AG04450 (cell line): ENCODE measurements at regions not wholly inside any gene's neighbourhood (a gene's known extent, or its start where the extent isn't known, plus 50 kb on each side); places are given as distances from the start of the nearest gene placed in this dataset.
A peak's percentile ranks its signal among the peaks of the same experiment; 100 is the strongest.
"Not testable (repeated sequence)": the region's sequence is repeated elsewhere in the genome, so short reads cannot be mapped to it uniquely, and the experiment has no call there.

Experiments used
- CTCF ChIA-PET: fragments of 300-600, 350-600 bp; formaldehyde crosslinking; extraction: SDS; loops from one replicate; lab custom pipeline; 2022; ENCODE audit warnings: antibody characterized with exemption, inconsistent platforms; lab: Charles Lee
- POLR2A ChIA-PET: fragments of 350-600 bp; formaldehyde crosslinking; extraction: SDS; loops from one replicate; lab custom pipeline; 2021; ENCODE audit warnings: antibody characterized with exemption, inconsistent platforms; lab: Yijun Ruan, JAX
- DNase-seq: peaks from one replicate; pipeline ENCODE4 v3.0.0-alpha.2; 2011; ENCODE audit warnings: low read depth, low spot score
- H3K27ac ChIP-seq: one replicate; pipeline ENCODE4 v1.5.1; 2012; ENCODE audit warnings: low read depth, low read length, control low read depth
- H3K27me3 ChIP-seq: one replicate; pipeline ENCODE4 v1.6.0; 2012; ENCODE audit warnings: low read length; ENCODE audit not compliant: control insufficient read depth, insufficient read depth
- H3K4me3 ChIP-seq: 2 replicates; pipeline ENCODE4 v1.5.1; 2011; ENCODE audit warnings: mild to moderate bottlenecking, low read depth, low read length, control low read depth
- H3K9me3 ChIP-seq: 2 replicates; pipeline ENCODE4 v1.5.1; 2012; ENCODE audit warnings: low read length; ENCODE audit not compliant: control insufficient read depth, insufficient read depth
- TF ChIP-seq, protein P1 (sequence below): IDR thresholded peaks from 2 replicates; pipeline ENCODE4 v1.5.1; 2011; ENCODE audit warnings: low read depth, low read length, control low read depth, inconsistent platforms

DNA sequence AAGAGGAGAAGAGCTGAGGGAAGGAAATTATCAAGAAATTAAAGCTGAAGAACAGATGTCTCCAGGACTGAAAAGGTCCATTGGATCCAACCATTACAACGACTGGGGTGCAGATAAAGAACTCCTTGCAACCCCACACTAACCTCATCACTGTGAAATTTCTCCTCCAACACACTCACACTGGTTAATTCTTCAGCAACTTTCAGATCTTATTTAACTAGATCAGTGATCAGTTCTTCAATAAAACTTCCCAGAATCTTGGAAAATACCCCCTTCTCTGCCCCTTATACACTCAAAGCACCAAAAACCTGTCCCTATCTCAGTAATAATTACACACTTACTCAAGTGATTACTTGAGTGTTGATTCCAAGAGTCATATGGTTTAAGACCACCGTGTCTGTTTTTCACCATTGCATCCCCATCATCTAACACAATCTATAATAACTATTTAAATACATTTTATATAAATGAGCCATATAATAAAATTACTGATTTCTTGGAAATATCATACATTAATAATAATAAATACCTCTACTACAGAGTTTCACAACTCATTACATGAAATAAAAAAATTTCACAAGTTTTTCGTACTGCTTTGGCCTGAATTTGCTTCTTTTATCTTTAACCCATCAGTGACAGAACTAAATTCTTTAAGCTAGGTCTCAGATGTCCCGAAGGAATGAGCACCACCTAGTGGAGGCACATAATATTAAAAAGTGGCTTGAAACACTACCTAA lies 123.7 kb downstream of the MPP7 start:
- Histone ChIP-seq H3K4me3 (no peak overlapping the region), H3K9me3 (no peaks in the 10 kb centered on the region), H3K27me3 (no peaks in the 10 kb centered on the region), H3K27ac (no peak overlapping the region)
- CTCF ChIA-PET: interaction anchor here (0.5 to 3.4 kb wide), 26 partner anchors 8 to 733 kb away, joined by 3 to 28 read pairs (median 3); no protein-coding TSS in a partner anchor
- DNase-seq: peak; percentile 41
- TF ChIP-seq, protein P1, sequence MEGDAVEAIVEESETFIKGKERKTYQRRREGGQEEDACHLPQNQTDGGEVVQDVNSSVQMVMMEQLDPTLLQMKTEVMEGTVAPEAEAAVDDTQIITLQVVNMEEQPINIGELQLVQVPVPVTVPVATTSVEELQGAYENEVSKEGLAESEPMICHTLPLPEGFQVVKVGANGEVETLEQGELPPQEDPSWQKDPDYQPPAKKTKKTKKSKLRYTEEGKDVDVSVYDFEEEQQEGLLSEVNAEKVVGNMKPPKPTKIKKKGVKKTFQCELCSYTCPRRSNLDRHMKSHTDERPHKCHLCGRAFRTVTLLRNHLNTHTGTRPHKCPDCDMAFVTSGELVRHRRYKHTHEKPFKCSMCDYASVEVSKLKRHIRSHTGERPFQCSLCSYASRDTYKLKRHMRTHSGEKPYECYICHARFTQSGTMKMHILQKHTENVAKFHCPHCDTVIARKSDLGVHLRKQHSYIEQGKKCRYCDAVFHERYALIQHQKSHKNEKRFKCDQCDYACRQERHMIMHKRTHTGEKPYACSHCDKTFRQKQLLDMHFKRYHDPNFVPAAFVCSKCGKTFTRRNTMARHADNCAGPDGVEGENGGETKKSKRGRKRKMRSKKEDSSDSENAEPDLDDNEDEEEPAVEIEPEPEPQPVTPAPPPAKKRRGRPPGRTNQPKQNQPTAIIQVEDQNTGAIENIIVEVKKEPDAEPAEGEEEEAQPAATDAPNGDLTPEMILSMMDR: peak; percentile 76
- POLR2A ChIA-PET: interaction anchor here (0.7 kb wide), 1 partner anchor 33 kb away, joined by 3 read pairs; no protein-coding TSS in a partner anchor

GRCh38 chr10:28177944-28178637 lies 124.8 kb downstream of the MPP7 start:
- Histone ChIP-seq H3K27ac (no peak overlapping the region), H3K9me3 (no peaks in the 10 kb centered on the region), H3K4me3 (no peak overlapping the region), H3K27me3 (no peaks in the 10 kb centered on the region)
- ChIA-PET POLR2A (no interaction called here), CTCF (interaction anchor here (0.6 to 3.4 kb wide), 9 partner anchors 7 to 625 kb away, joined by 3 to 28 read pairs (median 5); no protein-coding TSS in a partner anchor)
- DNase-seq: no peak
- TF ChIP-seq, protein P1: no peak

GRCh38 chr10:28176498-28176897 lies 126.4 kb downstream of the MPP7 start:
- DNase-seq, H3K4me3 ChIP-seq, H3K9me3 ChIP-seq, POLR2A ChIA-PET, H3K27me3 ChIP-seq, H3K27ac ChIP-seq: not testable (repeated sequence)
- CTCF ChIA-PET: interaction anchor here (0.6 to 0.8 kb wide), 2 partner anchors 65 to 644 kb away, joined by 3 to 4 read pairs; no protein-coding TSS in a partner anchor

- Histone ChIP-seq H3K27me3 (no peaks in the 10 kb centered on the region), H3K9me3 (no peaks in the 10 kb centered on the region), H3K4me3 (no peak overlapping the region), H3K27ac (no peak overlapping the region)
- CTCF ChIA-PET: interaction anchor here (0.5 to 1.0 kb wide), 2 partner anchors 9 to 486 kb away, joined by 3 read pairs; no protein-coding TSS in a partner anchor
- POLR2A ChIA-PET: no interaction called here
- TF ChIP-seq, protein P1: no peak
- no peak for DNase-seq
Measured at GRCh38 chr10:28172223-28172610, 130.6 kb downstream of the MPP7 start.

DNA sequence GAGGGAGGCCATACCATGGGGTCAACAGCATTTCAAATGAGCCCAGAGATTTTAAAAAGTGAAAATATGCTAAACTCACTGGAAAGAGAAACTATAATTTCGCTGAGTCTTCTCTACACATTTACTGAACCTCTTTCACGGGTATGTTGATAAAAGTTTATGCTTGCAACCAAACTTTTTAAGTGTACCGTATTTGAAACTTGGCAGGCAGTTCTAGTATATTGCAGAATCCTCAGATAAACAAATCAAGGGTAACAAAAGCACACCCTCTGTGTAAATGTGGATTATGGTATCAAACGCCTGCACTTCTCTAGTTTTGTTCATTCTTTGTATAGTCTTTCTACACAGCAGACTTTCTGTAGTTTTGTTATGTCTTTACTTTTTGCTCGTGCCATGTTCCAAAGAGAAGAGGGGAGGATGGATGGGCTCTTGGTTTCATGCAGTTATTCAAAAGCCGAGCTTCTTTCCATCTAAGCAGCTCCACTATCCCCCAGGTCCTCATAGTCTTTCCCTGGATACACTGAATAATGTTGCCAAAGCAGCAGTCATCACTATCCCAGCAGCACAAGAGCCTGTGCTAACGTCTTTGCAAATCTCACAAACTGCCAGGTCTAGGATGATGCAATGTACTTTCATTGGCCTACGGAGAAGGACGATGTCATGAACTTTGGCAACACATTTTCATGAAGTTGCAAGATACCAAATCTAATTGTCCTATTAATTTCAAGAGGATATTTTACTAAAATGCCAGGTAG lies 131.2 kb downstream of the MPP7 start:
- ChIA-PET CTCF (interaction anchor here (1.0 to 1.2 kb wide), 2 partner anchors 8 to 9 kb away, joined by 3 to 4 read pairs; no protein-coding TSS in a partner anchor), POLR2A (no interaction called here)
- Histone ChIP-seq H3K9me3 (no peaks in the 10 kb centered on the region), H3K27ac (no peak overlapping the region), H3K27me3 (no peaks in the 10 kb centered on the region), H3K4me3 (no peak overlapping the region)
- DNase-seq: no peak
- TF ChIP-seq, protein P1: no peak
